Osteocyte (in vitro differentiated cells): ENCODE measurements at regions not wholly inside any gene's neighbourhood (a gene's known extent, or its start where the extent isn't known, plus 50 kb on each side); places are given as distances from the start of the nearest gene placed in this dataset.

Source experiments
- DNase-seq: peaks from one replicate; pipeline ENCODE4 v3.0.0; 2021; ENCODE audit warnings: mixed read lengths; ENCODE audit not compliant: unreplicated experiment; ENCODE audit errors: extremely low spot score
- H3K27ac Mint-ChIP-seq: one replicate; pipeline ENCODE4 v1.8.0; 2021; ENCODE audit warnings: mild to moderate bottlenecking, mixed read lengths; ENCODE audit not compliant: unreplicated experiment
- H3K27me3 Mint-ChIP-seq: one replicate; pipeline ENCODE4 v1.8.0; 2021; ENCODE audit warnings: mixed read lengths; ENCODE audit not compliant: unreplicated experiment
- H3K36me3 Mint-ChIP-seq: one replicate; pipeline ENCODE4 v1.8.0; 2021; ENCODE audit warnings: mixed read lengths; ENCODE audit not compliant: unreplicated experiment
- H3K4me1 Mint-ChIP-seq: one replicate; pipeline ENCODE4 v1.8.0; 2021; ENCODE audit warnings: mixed read lengths; ENCODE audit not compliant: unreplicated experiment
- H3K4me3 Mint-ChIP-seq: one replicate; pipeline ENCODE4 v1.8.0; 2021; ENCODE audit warnings: mild to moderate bottlenecking, moderate library complexity, mixed read lengths; ENCODE audit not compliant: unreplicated experiment
- H3K9me3 Mint-ChIP-seq: one replicate; pipeline ENCODE4 v1.8.0; 2021; ENCODE audit warnings: mixed read lengths; ENCODE audit not compliant: unreplicated experiment
- CTCF ChIP-seq: fragments of 200-600 bp; sonication (generic); IDR thresholded peaks from 2 replicates; pipeline ENCODE4 v1.5.0; 2021; ENCODE audit warnings: antibody characterized with exemption, mild to moderate bottlenecking, moderate library complexity

GRCh38 chr6:155967322-155967721 lies 511.7 kb upstream of the NOX3 start:
- Mint-ChIP-seq H3K9me3 (peaks cover 5% of the 10 kb centered on the region), H3K36me3 (no peaks in the 10 kb centered on the region), H3K4me3 (no peak overlapping the region), H3K4me1 (no peaks in the 10 kb centered on the region), H3K27me3 (no peaks in the 10 kb centered on the region), H3K27ac (no peak overlapping the region)
- no peak for TF ChIP-seq CTCF
- no peak for DNase-seq

GRCh38 chr6:155964544-155964943 lies 508.9 kb upstream of the NOX3 start:
- Mint-ChIP-seq H3K4me3 (no peak overlapping the region), H3K27me3 (no peaks in the 10 kb centered on the region), H3K36me3 (no peaks in the 10 kb centered on the region), H3K4me1 (no peaks in the 10 kb centered on the region), H3K9me3 (peaks cover 20% of the 10 kb centered on the region), H3K27ac (no peak overlapping the region)
- TF ChIP-seq CTCF, result no peak
- DNase-seq, result no peak

GRCh38 chr6:155962276-155962675 lies 506.6 kb upstream of the NOX3 start:
- H3K27ac Mint-ChIP-seq, result no peak overlapping the region
- H3K4me1 Mint-ChIP-seq, result no peaks in the 10 kb centered on the region
- no peak for DNase-seq
- no peaks in the 10 kb centered on the region for H3K36me3 Mint-ChIP-seq
- H3K27me3 Mint-ChIP-seq, result no peaks in the 10 kb centered on the region
- no peak for TF ChIP-seq CTCF
- peaks cover 20% of the 10 kb centered on the region for H3K9me3 Mint-ChIP-seq
- H3K4me3 Mint-ChIP-seq, result no peak overlapping the region

GRCh38 chr6:155959898-155960495 lies 504.4 kb upstream of the NOX3 start:
- TF ChIP-seq CTCF, result no peak

GRCh38 chr6:155958550-155958949 lies 502.9 kb upstream of the NOX3 start:
- DNase-seq, result no peak

More at GRCh38 chr6:155959898-155960495, 504.4 kb upstream of the NOX3 start:
- peaks cover 20% of the 10 kb centered on the region for H3K9me3 Mint-ChIP-seq
- no peak for DNase-seq
- H3K36me3 Mint-ChIP-seq, result no peaks in the 10 kb centered on the region
- peaks cover 3% of the 10 kb centered on the region for H3K27me3 Mint-ChIP-seq
- H3K4me1 Mint-ChIP-seq, result no peaks in the 10 kb centered on the region
- no peak overlapping the region for H3K27ac Mint-ChIP-seq
- no peak overlapping the region for H3K4me3 Mint-ChIP-seq

More at GRCh38 chr6:155958550-155958949, 502.9 kb upstream of the NOX3 start:
- Mint-ChIP-seq H3K36me3 (no peaks in the 10 kb centered on the region), H3K27me3 (peaks cover 3% of the 10 kb centered on the region), H3K27ac (no peak overlapping the region), H3K9me3 (peaks cover 20% of the 10 kb centered on the region), H3K4me3 (no peak overlapping the region), H3K4me1 (no peaks in the 10 kb centered on the region)
- no peak for TF ChIP-seq CTCF
